GM18867 (cell line): ENCODE measurements at regions not wholly inside any gene's neighbourhood (a gene's known extent, or its start where the extent isn't known, plus 50 kb on each side); places are given as distances from the start of the nearest gene placed in this dataset.
"Not testable (repeated sequence)": the region's sequence is repeated elsewhere in the genome, so short reads cannot be mapped to it uniquely, and the experiment has no call there.

Source experiments
- ATAC-seq: cut with Tn5 transposase; IDR thresholded peaks from one replicate; pipeline ENCODE4 v1.9.1; 2021; ENCODE audit warnings: mild to moderate bottlenecking, moderate library complexity; ENCODE audit not compliant: unreplicated experiment

DNA sequence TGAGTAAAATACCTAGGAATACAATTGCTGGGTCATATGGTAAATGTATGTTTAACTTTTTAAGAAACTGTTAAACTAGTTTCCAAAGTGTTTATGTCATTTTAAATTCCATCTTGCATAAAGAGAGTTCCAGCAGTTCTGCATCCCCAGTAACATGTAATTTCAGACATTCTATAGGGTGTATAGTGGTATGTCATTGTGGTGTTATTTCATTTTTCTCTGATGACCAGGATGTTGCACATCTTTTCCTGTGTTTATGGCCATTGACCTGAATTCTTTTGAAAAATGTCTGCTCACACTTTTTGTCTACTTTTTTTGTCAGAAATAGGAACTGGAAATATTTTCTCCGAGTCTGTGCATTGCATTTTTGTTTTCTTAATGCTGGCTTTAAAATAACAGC, 128.9 kb downstream of the TMEM200A start:
- no peak for ATAC-seq

DNA sequence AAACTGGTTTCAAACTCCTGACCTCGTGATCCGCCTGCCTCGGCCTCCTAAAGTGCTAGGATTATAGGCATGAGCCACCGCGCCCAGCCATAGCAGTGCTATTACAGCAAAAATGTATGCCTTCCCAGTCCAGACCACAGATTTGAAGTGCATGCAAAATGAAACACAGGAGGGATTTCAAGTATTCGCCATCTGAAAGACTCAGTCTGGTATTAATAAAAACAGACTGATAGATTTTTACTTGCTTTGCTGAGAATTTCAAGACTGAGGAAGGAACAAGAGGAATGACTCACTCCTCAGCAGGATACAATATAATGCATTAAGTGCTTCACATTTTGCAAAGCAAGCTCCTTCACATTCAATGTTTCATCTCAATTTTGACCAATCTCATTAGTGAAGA, 134.9 kb downstream of the TMEM200A start:
- ATAC-seq: no peak

DNA sequence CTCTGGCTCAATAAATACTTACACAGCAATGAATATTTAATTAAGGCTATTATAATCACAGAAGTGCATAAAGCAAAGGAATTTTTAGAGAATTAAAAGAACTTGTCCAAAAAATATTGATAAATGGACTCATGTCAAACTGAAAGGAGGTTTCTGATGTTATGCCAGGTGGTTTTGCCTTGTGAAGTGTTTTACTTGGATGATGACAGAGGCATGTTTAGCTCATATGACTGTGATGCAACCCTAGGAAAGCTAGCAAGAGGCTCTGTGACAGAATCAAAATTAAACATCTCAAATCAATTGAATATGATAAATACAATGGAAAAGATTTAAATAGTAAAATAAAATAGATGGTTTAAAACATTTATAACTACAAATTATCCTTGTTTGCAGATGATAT, 137.3 kb downstream of the TMEM200A start:
- ATAC-seq: no peak

DNA sequence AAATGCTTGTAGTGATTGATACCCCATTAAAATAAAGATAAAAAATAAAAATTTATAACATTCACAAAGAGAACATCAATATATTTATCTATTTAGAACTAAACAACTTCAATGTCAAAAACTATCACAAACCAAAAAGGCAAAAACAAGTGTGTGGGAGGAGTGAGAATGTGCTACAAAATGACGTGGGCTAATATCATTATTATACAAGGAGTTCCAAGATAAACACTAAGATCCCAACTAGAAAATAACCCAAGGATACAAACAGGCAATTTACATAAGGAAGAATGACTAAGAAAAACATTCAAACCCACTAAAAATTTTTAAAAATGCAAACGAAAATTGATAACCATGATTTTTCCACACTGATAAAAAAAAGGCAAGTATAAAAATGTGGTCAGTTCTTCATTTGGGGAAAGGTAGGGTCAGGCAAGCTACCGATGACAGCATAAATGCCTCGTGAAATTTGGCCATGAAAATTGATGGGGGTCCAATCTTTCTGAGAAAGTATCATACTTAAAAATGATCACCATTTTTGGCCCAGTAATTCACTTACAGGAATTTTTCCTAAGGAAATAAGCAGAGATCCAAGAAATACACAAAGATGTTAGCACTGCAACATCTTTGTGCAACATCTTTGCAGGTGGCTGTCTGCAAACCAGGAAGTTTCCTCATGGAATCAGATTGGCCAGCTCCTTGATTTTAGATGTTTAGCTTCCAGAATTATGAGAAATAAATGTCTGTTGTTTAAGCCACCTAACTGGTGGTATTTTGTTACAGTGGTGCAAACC, 140.2 kb downstream of the TMEM200A start:
- ATAC-seq: no peak

DNA sequence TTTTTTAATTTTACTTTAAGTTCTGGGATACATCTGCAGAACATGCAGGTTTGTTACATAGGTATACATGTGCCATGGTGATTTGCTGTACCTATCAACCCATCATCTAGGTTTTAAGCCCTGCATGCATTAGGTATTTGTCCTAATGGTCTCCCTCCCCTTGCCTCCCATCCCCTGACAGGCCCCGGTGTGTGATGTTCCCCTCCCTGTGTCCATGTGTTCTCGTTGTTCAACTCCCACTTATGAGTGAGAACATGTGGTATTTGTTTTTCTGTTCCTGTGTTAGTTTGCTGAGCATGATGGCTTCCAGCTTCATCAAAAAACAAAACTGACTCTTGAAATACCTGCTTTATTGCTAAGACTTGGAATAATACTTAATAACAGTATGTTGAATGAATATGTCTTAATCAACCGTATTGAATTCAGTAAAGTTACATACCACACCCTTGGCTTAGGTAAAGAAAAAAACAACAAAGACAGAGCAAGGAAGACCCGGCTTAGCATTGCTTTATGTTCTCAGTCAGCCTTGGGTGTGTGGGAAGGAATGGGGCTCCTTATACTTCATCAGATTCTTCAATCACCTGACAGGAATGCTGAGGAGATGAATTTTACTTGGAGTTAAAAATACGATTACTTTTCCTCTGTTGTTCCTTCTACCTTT, 141.3 kb downstream of the TMEM200A start:
- not testable (repeated sequence) for ATAC-seq

DNA sequence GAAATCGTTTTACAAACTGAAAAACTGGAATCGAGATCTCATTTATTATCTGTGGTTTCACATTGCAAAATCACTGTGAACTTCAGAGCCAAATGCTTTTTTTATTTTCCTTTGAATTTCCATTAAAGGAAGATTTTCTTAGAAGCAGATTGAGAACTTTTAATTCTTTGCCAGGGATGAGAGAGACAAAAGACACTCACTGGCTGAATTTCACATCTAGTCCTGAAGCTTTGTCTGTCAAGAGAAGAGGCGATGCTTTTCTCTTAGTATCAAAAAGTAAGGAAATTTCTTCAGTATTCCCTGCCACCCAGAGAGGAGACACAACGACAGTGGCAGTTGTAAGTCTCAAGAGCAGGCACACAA, 141.8 kb downstream of the TMEM200A start:
- ATAC-seq: no peak

DNA sequence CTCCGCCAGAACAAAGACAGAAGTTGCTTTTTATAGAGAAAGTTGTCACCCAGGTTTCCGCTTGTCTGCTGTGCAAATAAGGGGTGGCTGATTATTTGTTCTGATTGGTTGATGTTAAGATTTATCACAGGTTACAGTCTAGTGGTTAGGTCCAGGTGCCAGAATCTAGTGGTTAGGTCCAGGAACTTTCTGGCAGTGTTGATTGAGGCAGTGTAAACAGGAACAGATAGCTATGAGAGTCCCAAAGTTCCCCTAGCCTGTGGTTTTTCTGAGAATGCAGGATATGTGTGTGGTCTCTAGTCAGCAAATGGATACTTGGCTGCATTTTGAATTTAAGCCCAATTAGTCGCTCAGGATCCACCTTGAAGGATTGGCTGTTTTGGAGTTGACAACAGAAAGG, 148.0 kb downstream of the TMEM200A start:
- ATAC-seq: peak; percentile 63

DNA sequence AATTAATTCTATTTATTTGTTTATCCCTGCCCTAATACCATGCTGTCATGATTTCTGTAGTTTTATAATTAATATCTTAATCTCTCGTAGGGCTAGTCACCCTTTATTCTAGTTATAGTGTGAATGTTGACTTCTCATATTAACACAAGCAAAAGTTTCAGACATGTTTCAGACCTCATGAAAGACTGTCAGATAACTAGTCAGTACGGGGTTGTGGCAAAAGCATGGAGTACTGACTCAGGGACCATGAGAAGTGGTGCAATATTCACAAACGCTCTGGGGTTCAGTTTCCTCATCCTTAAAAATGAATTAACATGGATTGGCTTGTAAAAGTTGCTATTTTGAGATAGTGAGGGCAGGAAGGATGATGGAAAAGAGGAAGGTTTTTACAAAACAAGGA, 148.9 kb downstream of the TMEM200A start:
- no peak for ATAC-seq

DNA sequence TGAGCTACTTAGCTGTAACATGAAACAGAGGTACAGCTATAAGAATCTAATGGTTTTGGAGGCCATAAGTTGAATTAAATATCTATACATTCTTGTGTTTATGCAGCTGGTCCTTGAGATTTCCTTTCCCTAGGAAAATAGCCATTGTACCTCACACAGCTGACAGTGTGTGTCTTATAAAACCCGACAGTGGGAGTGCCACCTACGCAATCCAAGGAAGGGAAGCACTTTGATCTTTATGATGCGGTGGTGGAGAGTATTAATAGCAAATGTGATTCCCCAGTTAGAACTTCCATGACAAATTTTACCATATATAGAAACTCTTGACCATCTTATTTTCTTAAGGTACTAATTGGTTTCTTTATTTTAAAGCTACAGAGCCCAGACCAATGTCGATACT, 149.5 kb downstream of the TMEM200A start:
- no peak for ATAC-seq

DNA sequence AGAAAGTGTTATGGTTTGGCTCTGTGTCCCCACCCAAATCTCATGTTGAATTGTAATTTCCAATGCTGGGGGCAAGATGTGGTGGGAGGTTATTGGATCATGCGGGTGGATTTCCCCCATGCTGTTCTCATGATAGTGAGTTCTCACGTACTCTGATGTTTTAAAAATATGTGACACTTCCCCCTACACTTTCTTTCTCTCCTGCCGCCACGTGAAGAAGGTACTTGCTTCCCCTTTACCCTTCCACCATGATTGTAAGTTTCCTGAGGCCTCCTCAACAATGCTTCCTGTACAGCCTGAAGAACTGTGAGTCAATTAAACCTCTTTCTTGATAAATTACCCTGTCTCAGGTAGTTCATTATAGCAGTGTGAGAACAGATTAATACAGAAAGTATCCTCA, 150.8 kb downstream of the TMEM200A start:
- ATAC-seq: no peak

DNA sequence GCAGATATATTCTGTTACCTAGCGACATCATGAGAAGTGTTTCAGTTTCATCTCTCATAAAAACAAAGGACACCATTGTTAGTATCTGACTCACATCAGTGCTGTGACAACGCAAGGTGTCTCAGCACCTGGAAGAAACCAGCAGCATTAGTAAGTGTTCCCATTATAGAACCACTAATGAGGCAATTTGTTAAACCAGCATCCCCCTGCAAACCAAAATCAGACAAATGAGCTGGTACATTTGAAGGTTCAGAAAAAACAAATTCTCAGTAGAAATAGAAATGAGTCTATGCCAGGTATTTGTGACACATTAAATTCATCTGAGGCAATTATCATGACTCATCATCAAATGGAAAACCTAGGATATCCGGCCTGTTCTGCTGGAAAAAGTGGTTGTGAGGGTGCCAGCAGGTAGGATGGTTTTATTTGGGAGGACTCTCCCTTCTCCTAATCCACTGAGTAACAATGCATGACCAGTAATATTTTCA, 151.7 kb downstream of the TMEM200A start:
- ATAC-seq: peak; percentile 88

DNA sequence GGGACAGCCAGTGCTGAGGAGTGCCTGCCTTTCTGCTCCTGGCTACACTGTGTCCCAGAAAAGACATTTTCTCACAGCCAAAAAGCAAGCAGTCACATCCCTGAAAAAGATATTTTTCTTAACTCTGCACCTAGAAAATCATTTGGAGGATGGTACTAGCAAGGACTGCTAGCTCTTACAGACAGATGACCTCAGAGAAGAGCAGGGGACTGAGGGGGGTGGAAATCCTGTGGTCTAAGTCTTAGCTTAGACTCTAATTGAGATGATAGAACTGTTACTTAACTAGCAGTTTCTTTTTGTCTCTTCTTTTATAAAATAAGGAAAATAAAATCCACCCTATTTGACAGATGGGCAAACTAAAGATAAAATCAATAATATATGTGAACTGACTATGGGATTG, 152.8 kb downstream of the TMEM200A start:
- ATAC-seq: no peak

DNA sequence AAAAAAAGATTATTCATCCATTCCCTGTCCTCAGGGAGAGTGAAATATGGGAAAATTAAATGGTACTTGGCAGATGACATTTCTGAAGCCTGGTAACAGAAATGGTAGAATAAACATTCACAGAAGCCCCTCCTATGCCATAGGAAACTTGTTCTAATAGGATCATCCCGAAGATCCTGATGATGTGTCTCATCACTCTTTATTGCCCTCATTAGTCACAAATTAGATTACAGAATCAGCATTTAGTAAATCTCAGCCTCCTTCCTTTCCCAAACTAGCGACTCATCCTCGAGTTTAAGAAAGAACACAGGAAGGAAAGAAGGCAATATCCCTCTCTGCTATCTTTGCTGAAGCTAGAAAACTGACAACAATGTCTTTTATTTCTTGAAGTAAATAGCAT, 154.4 kb downstream of the TMEM200A start:
- ATAC-seq: no peak

DNA sequence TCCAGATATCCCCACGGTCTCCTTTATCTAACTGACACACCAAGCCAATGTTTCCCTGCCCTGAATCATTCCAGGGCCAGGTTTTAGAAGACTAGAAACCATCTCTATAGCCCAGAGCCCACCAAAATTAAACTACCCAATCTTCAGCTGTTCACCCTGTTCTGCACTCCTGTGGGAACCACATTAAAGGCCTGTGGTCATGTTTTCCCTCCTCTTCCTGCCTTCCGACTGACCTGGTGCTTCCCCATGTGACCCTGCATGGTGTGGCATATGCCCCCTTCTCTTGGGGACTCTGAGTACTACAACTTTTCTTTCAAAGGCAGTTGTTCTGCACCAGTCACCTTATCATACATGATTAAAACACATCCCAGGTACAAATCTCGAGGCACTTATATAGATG, 155.0 kb downstream of the TMEM200A start:
- no peak for ATAC-seq

DNA sequence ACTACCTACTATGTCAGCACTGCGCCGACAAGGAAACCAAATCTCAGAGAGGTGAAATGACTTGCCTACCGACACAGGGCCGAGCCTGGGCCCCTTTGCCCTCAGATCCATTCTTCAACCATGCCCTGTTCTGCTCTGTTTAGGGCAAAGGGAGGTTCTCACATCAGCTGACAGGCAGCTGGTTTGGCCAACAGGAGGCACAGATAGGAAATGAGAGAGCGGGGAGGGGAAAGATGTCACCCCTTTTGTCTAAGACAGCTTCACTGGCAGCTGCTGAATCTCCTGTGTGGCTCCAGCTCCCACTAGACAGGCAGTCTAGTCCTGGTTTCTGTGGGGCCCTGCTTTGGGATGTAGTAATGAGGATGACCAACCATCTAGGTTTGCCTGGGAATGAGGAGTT, 158.7 kb downstream of the TMEM200A start:
- ATAC-seq: no peak

DNA sequence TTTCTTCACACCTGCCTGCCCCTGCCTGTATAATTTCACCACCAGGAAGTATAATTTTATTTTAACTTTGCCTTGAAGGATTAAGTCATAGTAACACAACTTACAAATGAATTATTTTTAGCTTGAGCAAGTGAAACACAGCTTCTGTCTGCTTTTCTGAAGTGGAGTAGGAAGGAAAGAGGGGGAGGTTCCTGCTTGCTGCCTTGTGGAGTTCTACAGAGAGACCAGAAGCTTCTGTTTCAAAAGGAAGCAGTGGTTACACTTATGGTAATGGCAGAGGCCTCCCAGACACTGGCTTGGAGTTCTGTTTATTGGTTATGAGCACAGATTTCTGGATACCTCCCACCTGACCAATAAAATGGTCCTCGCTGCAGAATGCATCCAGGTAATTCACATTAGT, 159.6 kb downstream of the TMEM200A start:
- ATAC-seq: peak; percentile 41

DNA sequence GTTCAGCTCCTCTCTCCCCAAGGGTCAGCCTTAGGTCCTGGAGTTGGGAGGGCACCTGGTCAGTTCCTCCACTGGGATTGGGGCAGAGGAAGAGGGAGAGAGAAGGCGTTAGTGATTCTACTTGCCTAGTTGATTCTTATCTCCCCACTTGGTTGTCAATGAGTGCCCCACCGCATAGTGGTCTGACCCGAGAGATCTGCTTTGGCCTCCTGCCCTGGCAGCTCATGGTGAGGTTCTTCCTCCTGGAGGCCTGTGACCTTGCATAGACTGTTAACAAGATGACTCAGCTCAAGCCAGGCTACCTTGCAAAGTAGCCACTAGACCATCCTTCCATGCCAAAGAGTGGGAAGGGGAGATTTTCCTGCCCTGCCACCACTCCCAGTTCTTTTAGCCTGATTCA, 160.6 kb downstream of the TMEM200A start:
- no peak for ATAC-seq

DNA sequence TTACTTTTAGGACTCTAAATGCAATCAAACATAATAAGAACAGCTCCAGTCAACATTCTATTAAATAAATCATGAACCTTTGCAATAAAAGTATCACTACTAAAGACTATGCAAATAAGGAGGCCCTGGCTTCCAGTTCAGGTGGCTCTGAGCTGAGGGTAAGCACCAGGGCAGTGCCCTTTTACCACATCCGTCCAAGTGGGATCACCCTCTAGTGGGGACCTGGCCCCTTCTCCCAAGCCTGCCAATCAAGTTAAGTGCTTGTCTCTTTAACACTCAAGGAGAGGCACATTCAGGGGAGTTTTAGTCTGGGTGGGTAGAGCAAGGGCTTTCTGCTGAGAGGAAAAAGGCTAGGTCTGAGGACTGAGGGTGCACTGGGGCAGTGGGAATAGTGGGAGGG, 161.4 kb downstream of the TMEM200A start:
- ATAC-seq: no peak

DNA sequence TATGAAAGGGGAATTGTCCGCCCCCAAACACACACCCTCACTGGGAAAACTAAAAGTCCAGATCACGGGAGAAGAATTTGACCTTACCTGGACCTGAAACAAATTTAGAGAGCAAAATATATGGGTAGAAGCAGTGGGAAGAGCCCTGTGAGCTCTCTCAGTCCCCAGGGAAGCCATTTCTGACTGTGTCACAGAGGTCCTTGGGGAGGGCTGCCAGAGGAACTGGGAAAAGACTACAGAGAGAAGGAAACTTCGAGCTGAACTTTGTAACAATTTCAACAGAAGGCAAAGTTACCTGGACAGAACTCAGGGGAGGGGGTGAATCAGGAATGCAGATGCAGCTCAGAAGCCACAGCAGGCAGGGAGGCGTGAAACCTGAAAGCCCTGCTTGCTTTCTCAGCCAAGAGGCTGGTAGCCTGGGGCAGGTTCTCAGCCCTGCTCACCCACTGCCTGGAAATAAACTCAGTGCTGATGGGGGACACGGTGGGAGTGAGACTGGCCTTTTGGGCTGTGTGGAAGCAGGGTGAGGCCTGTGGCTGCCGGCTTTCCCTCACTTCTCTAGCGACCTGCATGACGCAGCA, 163.8 kb downstream of the TMEM200A start:
- ATAC-seq: no peak

DNA sequence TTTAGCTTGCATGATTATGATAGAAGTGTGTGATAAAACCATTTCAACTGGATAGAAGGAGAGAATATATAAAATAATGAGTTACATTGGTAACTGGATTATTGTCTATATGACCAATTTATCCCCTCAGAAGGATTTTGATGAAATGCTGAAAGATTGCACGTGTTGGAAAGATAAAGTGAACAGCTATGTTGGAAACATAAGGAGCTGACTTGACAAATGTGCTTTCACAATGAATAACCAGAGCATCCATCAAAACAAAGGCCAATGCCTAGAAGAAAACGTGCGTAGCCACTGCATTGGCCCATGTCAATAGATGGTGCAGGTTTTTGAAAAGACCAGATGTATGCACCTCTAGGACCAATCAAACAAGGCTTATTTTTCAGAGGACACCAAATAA, 168.8 kb downstream of the TMEM200A start:
- ATAC-seq: no peak

DNA sequence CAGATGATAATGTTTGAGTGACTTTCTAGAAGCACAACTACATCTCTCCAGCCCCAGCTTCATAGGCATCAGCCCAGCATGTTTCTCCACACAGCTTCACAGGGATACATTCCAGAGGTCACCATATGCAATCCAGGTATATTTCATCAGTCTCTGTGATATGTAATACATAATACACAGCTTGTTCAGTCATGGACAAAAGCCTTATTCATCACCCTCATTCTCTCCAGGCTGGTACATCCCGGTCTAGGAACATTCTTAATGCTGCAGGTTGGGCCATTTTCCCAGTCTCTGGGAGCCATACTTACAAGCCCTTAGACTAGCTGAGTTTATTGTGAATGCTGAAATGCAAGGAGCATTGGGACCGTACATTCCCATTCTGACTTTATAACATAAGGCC, 169.4 kb downstream of the TMEM200A start:
- ATAC-seq: no peak

DNA sequence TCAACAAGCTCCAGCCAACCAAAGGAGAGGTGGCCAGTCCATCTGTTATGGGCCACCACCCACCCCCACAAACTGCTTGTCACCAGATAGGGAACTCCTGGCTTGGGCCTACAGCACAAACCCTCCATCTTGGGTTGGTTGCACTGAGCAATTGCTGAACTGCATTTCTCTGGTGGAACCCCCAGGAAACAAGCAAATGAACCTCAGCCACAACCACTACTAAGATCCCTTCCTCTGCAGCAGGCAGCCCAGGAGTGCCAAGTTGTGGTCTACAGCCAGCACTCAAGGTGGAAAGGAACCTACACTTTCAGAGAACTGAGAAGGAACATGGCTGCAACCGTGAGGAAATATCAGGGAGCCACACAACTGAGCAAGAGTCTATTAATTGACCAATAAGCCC, 171.6 kb downstream of the TMEM200A start:
- no peak for ATAC-seq
